ENCODE measurements at regions not wholly inside any gene's neighbourhood (a gene's known extent, or its start where the extent isn't known, plus 50 kb on each side); places are given as distances from the start of the nearest gene placed in this dataset.

- TF ChIP-seq EZH2 (IDR thresholded peaks at IDR 0.05; ENCODE audit: insufficient read depth, poor library complexity, severe bottlenecking): no peak
- TF ChIP-seq EZH2phosphoT487 (IDR thresholded peaks at IDR 0.05; ENCODE audit: insufficient read depth, low read depth): no peak
Observed at GRCh38 chr4:45409536-45409935, 683.2 kb upstream of the GNPDA2 start.
